Thymus (tissue), 11 donors: ENCODE measurements at regions not wholly inside any gene's neighbourhood (a gene's known extent, or its start where the extent isn't known, plus 50 kb on each side); places are given as distances from the start of the nearest gene placed in this dataset.

Source experiments
- DNase-seq, 9 donors: peaks; one replicate each; pipeline ENCODE4 v3.0.0-alpha.2; 2013; ENCODE audit warnings: low spot score in 9 of 9, low read depth in 6 of 9, missing footprints in 1 of 9
- H3K27ac ChIP-seq, 2 donors: one replicate each; pipeline ENCODE4 v1.5.1; 2013; ENCODE audit warnings: control low read depth in 1 of 2, low read depth in 1 of 2, low read length in 1 of 2, mild to moderate bottlenecking in 1 of 2, moderate library complexity in 1 of 2
- H3K27me3 ChIP-seq, 2 donors: one replicate each; pipeline ENCODE4 v1.5.1; 2013; ENCODE audit warnings: low read length in 1 of 2; ENCODE audit not compliant: control insufficient read depth in 2 of 2, insufficient read depth in 1 of 2
- H3K36me3 ChIP-seq, 2 donors: one replicate each; pipeline ENCODE4 v1.5.1; 2013; ENCODE audit warnings: low read length in 1 of 2, mild to moderate bottlenecking in 1 of 2, moderate library complexity in 1 of 2; ENCODE audit not compliant: control insufficient read depth in 2 of 2, insufficient read depth in 2 of 2
- H3K4me1 ChIP-seq, 2 donors: one replicate each; pipeline ENCODE4 v1.5.1; 2013; ENCODE audit warnings: low read length in 2 of 2; ENCODE audit not compliant: control insufficient read depth in 2 of 2, insufficient read depth in 2 of 2
- H3K4me3 ChIP-seq, 2 donors: one replicate each; pipeline ENCODE4 v1.5.1; 2013; ENCODE audit warnings: low read length in 2 of 2, control low read depth in 1 of 2, mild to moderate bottlenecking in 1 of 2
- H3K9me3 ChIP-seq, 2 donors: one replicate each; pipeline ENCODE4 v1.5.1; 2013; ENCODE audit warnings: low read length in 1 of 2, mild to moderate bottlenecking in 1 of 2; ENCODE audit not compliant: control insufficient read depth in 2 of 2, insufficient read depth in 1 of 2
- WGBS: extraction: QIAGEN DNeasy Blood & Tissue Kit; methylation state at CpG from one replicate; pipeline ENCODE4 v1.1.7; 2013; 5-methylcytosine and 5-hydroxymethylcytosine counted together
- donor health status: healthy.

DNA sequence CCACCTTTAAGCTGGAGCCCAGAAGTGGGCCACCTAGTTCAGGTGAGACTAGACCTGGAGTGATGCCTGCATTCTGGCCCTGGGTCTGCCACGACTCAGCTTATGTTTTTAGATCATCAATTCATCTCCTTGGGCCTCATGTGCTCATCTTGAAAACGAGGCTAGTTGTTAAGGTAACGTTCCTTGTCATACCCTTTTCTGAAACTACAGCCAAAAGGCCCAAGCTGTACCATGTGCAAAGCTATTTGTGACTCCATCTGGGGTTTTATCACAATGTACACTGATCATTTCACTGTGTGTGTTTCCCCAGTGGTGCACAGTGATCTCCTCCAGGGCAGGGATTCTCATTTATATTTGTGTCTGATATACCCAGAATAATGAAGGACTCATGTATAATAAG, 138.4 kb upstream of the COPS8 start:
- Histone ChIP-seq H3K9me3 (no peaks in the 10 kb centered on the region), H3K4me1 (no peaks in the 10 kb centered on the region), H3K4me3 (no peak overlapping the region), H3K27me3 (no peaks in the 10 kb centered on the region), H3K27ac (no peak overlapping the region), H3K36me3 (no peaks in the 10 kb centered on the region)
- no peak for DNase-seq
- 89% methylated on average over 3 of the region's 3 CpGs for WGBS

DNA sequence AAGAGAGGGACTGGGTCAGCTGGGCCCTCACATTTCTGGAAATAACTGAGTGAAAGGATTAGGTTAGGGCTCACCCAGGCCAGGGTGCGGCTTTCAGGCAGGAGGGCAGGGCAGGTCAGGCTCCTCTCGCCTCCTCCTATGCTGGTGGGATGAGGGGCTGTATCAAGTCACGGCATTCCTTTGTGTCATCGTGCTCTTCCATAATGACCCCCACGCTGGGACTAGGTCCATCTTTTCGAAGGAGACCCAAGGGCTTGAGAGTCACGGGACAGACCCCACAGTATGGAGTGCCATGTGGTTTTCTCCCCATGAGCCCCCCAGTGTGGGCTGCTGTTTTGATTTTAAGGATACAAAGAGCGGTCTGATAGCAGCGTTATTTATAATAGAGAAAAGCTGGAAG, 137.8 kb upstream of the COPS8 start:
- H3K4me3 ChIP-seq, result no peak overlapping the region
- no peaks in the 10 kb centered on the region for H3K36me3 ChIP-seq
- H3K27me3 ChIP-seq, result no peaks in the 10 kb centered on the region
- no peaks in the 10 kb centered on the region for H3K9me3 ChIP-seq
- H3K4me1 ChIP-seq, result no peaks in the 10 kb centered on the region
- H3K27ac ChIP-seq, result no peak overlapping the region
- DNase-seq, result no peak
- WGBS, result 98% methylated on average over 9 of the region's 9 CpGs

DNA sequence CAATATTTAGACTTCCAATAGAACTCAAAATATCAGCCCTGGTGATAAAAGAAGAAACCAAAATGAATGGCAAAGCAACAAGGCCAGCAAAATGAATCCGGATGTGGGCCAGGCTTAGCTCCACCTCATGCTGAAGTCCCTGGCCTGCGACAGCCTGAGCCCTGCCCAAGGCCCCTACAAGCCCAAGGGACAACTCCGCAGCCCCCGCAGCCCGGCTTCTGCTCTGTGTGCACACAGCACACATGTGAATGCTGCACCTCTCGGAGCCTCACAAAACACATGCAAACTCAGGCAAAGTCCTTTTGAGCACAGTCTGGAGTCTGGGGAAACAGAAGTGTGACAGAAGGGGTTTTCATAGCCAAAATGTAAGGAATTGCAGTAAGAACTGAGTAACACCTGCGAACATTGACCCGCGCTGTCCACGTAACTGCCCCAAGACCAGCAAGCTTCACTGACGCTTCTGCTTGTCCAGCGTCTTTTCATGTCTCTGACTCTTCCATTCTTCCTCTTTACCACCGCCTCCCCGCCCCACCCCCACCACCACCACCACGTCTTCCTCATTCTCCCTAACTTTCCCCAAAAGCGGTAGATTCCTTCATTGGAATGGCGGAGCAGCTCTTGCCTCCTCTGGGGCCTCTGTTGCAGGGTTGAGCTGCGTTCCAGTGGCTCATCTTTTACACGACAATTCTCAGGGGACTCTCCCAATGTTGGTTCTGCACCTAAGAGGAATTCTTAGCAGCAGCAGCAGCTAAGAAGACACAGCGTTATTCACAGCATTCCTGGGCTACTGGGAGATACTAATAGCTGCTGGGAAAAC, 136.4 kb upstream of the COPS8 start:
- no peak overlapping the region for H3K27ac ChIP-seq

DNA sequence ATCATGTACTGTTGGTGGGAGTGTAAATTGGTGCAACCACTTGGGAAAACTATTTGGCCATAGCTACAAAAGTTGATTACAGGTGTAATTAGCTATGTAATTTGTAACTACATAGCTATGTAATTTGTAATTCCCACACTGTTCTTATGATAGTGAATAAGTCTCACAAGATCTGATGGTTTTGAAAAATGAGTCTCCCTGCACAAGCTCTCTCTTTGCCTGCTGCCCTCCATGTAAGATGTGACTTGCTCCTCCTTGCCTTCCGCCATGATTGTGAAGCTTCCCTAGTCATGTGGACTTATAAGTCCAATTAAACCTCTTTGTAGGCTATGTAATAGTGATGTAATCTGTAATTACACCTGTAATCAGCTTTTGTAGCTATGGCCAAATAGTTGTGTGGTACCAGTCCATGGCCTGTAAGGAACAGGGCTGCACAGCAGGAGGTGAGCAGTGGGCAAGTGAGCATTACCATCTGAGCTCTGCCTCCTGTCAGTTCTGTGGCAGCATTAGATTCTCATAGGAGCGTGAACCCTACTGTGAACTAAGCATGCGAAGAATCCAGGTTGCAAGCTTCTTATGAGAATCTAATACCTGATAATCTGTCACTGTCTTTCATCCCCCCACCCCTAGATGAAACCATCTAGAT, 133.7 kb upstream of the COPS8 start:
- Histone ChIP-seq H3K9me3 (no peaks in the 10 kb centered on the region), H3K4me3 (no peak overlapping the region), H3K36me3 (no peaks in the 10 kb centered on the region), H3K27ac (no peak overlapping the region), H3K27me3 (no peaks in the 10 kb centered on the region), H3K4me1 (peaks cover 0 to 9% of the 10 kb centered on the region in 2 donors)
- no peak for DNase-seq
- WGBS, result 97% methylated on average over 3 of the region's 3 CpGs

More for the DNA sequence above, 136.4 kb upstream of the COPS8 start:
- WGBS, result 89% methylated on average over 20 of the region's 20 CpGs
- no peaks in the 10 kb centered on the region for H3K36me3 ChIP-seq
- DNase-seq, result no peak
- H3K27me3 ChIP-seq, result no peaks in the 10 kb centered on the region
- H3K9me3 ChIP-seq, result no peaks in the 10 kb centered on the region
- H3K4me3 ChIP-seq, result no peak overlapping the region
- no peaks in the 10 kb centered on the region for H3K4me1 ChIP-seq

DNA sequence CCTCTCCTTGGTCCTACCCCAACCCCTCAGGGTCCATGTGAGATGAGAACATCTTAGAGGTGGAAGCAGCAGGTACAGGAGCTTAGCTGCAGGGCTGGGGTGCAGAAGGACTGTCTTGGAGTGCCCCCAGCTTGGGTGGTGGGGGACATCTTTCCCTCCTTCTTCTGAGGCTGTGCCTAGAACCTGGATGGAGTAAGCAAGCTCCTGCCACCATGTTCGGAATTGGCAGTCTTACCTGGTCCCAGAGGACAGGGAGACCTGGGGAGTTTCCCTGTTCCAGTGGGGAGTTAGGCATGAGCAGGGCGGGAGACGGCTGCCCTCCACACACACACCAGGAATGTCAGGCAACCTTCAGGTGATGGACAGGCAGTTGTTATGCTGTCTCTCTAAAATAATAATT, 131.0 kb upstream of the COPS8 start:
- 95% methylated on average over 3 of the region's 3 CpGs for whole genome bisulfite sequencing
- Histone ChIP-seq H3K4me1 (peaks cover 0 to 9% of the 10 kb centered on the region in 2 donors), H3K9me3 (no peaks in the 10 kb centered on the region), H3K4me3 (no peak overlapping the region), H3K27ac (no peak overlapping the region), H3K36me3 (no peaks in the 10 kb centered on the region), H3K27me3 (no peaks in the 10 kb centered on the region)
- DNase-seq, result no peak

DNA sequence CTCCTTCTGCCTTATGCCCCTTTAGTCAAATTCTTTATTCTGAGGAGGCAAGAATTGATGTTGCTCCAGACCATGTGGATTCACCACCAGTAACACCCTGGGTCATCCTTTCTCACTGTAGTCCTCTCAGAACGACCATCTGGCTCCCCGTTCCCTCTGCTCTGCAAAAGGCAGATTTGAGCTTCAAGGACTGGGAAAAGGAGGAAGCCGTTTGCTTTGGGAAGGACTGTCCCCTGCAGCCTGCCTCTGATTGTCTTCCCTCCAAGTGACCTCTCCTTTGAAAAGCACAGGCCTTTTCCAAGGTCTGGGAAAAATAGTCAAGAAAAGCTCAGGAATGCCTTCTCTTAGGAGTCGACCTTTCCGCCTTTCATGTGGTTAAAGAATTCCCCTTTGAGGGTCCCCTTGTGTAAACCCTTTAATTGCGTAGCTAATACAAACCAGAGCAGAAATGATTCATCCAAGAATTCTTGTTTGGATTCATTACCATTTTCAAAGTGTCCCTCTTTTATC, 130.1 kb upstream of the COPS8 start:
- Histone ChIP-seq H3K9me3 (no peaks in the 10 kb centered on the region), H3K4me3 (no peak overlapping the region), H3K36me3 (no peaks in the 10 kb centered on the region), H3K27ac (no peak overlapping the region), H3K4me1 (peaks cover 0 to 9% of the 10 kb centered on the region in 2 donors), H3K27me3 (no peaks in the 10 kb centered on the region)
- no peak for DNase-seq
- 92% methylated on average over 6 of the region's 6 CpGs for WGBS

DNA sequence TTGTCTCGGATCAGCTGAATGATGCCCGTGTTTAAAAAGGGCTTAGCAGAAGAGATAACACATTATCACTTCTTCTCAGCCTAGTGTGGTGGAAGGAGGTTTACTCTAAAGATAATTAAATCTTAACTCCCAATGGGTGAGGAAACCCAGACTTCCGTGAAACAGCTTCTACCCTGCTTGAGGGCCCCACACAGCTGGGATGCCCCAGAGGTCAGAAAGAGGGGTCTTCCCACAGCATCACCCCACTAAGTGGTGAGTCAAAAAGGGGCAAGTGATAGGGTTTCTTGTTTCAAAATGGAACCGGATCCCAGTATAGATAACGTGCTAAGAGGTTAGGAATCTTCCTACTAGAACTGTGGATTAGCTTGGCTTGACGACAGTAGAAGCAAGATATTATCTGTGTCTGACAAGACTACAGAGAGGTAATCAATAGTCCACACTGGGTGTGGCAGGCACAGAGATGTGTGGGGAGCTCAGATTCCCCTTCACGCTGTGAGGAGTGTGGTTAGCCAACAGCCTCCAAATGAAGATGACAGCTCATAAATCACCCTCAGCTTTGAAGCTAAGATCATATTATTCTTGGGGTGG, 129.6 kb upstream of the COPS8 start:
- no peaks in the 10 kb centered on the region for H3K27me3 ChIP-seq
- H3K27ac ChIP-seq, result no peak overlapping the region
- no peaks in the 10 kb centered on the region for H3K36me3 ChIP-seq
- no peak overlapping the region for H3K4me3 ChIP-seq
- WGBS, result 65% methylated on average over 7 of the region's 7 CpGs
- H3K9me3 ChIP-seq, result no peaks in the 10 kb centered on the region
- peak in 2 of 9 donors; percentile 8 to 28 for DNase-seq
- peaks cover 0 to 9% of the 10 kb centered on the region in 2 donors for H3K4me1 ChIP-seq

DNA sequence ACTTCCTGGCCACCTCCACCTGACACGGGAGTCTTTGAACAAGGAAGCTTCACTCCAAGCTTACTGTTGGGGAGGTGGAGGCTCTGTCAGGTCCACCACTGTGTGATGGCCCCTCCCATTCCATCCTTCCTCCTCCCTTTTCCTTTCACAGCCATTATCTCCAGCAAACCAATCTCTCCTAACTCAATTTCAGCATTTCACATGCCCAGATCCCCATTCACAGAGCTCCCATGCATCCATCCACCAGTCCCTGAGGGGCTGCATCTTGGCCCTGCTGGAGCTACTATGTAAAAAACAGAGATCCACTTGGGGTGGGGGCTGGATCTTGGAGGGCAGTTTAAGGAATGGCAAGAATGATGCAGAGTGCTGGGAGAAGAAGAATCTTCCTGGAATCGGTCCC, 129.0 kb upstream of the COPS8 start:
- Histone ChIP-seq H3K4me3 (no peak overlapping the region), H3K27me3 (no peaks in the 10 kb centered on the region), H3K4me1 (peaks cover 0 to 9% of the 10 kb centered on the region in 2 donors), H3K27ac (no peak overlapping the region), H3K36me3 (no peaks in the 10 kb centered on the region), H3K9me3 (no peaks in the 10 kb centered on the region)
- 45% methylated on average over 2 of the region's 2 CpGs for WGBS
- DNase-seq, result no peak

DNA sequence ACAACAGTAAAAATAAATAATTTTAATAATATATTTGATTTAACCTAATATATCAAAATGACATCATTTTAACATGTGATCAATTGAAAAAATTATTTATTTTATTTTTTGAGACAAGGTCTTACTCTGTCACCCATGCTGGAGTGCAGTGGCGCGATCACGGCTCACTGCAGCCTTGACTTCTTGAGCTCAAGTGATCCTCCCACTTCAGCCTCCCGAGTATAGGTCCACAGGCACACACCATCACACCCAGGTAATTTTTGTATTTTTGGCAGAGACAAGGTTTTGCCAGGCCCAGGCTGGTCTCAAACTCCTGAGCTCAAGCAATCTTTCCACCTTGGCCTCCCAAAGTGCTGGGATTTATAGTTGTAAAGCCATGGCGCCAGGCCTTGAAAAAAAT, 126.7 kb upstream of the COPS8 start:
- no peaks in the 10 kb centered on the region for H3K9me3 ChIP-seq
- peaks cover 0 to 9% of the 10 kb centered on the region in 2 donors for H3K4me1 ChIP-seq
- H3K27me3 ChIP-seq, result no peaks in the 10 kb centered on the region
- H3K36me3 ChIP-seq, result no peaks in the 10 kb centered on the region
- DNase-seq, result no peak
- WGBS, result 97% methylated on average over 5 of the region's 5 CpGs
- H3K4me3 ChIP-seq, result no peak overlapping the region
- no peak overlapping the region for H3K27ac ChIP-seq
